Suprapubic skin (tissue), 4 donors: ENCODE measurements at regions not wholly inside any gene's neighbourhood (a gene's known extent, or its start where the extent isn't known, plus 50 kb on each side); places are given as distances from the start of the nearest gene placed in this dataset.

Experiments used
- DNase-seq, 2 donors: peaks; one replicate each; pipeline ENCODE4 v3.0.0-alpha.2; 2019; ENCODE audit warnings: low spot score in 2 of 2
- H3K27ac ChIP-seq: fragments of 200-600 bp; sonication (generic); one replicate; pipeline ENCODE4 v1.5.1; 2019
- H3K27me3 ChIP-seq: fragments of 200-600 bp; sonication (generic); one replicate; pipeline ENCODE4 v1.5.1; 2019
- H3K36me3 ChIP-seq: fragments of 200-600 bp; sonication (generic); one replicate; pipeline ENCODE4 v1.5.1; 2019
- H3K4me1 ChIP-seq: fragments of 200-600 bp; sonication (generic); one replicate; pipeline ENCODE4 v1.5.1; 2019
- H3K4me3 ChIP-seq: fragments of 200-600 bp; sonication (generic); one replicate; pipeline ENCODE4 v1.5.1; 2019; ENCODE audit warnings: mild to moderate bottlenecking
- H3K9me3 ChIP-seq: fragments of 200-600 bp; sonication (generic); one replicate; pipeline ENCODE4 v1.5.1; 2019
- CTCF ChIP-seq, 2 donors: fragments of 200-600 bp in 1 of 2; fragments of 450-650 bp in 1 of 2; sonication (generic) in 1 of 2; IDR thresholded peaks; one replicate each; pipeline ENCODE4 v1.5.1; 2016 to 2019; ENCODE audit warnings: antibody characterized with exemption in 2 of 2, mild to moderate bottlenecking in 1 of 2, moderate library complexity in 1 of 2
- EP300 ChIP-seq: sonication (generic); formaldehyde crosslinking; IDR thresholded peaks from one replicate; pipeline ENCODE4 v1.6.1; 2017; ENCODE audit warnings: antibody characterized with exemption
- POLR2A ChIP-seq, 2 donors: fragments of 450-650 bp; IDR thresholded peaks; one replicate each; pipeline ENCODE4 v1.6.1; 2017; ENCODE audit warnings: antibody characterized with exemption in 2 of 2, mild to moderate bottlenecking in 2 of 2, moderate library complexity in 2 of 2
- POLR2AphosphoS5 ChIP-seq, 3 donors: sonication (generic); formaldehyde crosslinking; IDR thresholded peaks; one replicate each; pipeline ENCODE4 v1.6.1; 2017; ENCODE audit warnings: antibody characterized with exemption in 3 of 3
- WGBS: methylation state at CpG from one replicate; pipeline ENCODE4 v1.1.5; 2018; 5-methylcytosine and 5-hydroxymethylcytosine counted together

DNA sequence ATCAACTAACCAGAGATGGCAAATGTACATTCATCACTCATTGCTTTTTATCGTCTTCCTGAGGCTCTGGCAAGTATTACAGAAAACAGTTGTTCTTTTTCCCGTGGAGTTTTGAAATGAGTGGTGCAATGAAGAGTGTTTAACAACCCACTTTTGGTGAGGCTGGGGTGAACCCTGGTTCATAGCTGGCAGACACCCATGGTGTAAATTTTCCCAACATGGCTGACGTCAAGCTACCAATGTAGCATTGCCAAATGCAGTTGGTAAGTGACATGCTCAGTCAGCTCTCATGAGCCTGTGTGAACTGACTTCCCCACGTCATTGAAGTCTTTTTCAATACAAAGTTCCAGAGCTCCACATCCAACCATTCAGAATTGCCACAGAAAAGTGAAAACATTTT, 386.2 kb downstream of the TMEM114 start:
- TF ChIP-seq CTCF (IDR thresholded peaks at IDR 0.05) (no peak), EP300 (no peak), POLR2A (IDR thresholded peaks at IDR 0.05) (no peak), POLR2AphosphoS5 (IDR thresholded peaks at IDR 0.05) (no peak)
- no peak overlapping the region for H3K4me3 ChIP-seq
- no peaks in the 10 kb centered on the region for H3K9me3 ChIP-seq
- H3K4me1 ChIP-seq: no peaks in the 10 kb centered on the region
- WGBS: 59% methylated on average over 4 of the region's 4 CpGs
- no peak for DNase-seq
- no peaks in the 10 kb centered on the region for H3K36me3 ChIP-seq
- no peaks in the 10 kb centered on the region for H3K27me3 ChIP-seq
- H3K27ac ChIP-seq: no peak overlapping the region

- H3K9me3 ChIP-seq: no peaks in the 10 kb centered on the region
- no peaks in the 10 kb centered on the region for H3K27me3 ChIP-seq
- H3K36me3 ChIP-seq: no peaks in the 10 kb centered on the region
- no peak for DNase-seq
- no peak for TF ChIP-seq POLR2A (IDR thresholded peaks at IDR 0.05)
- TF ChIP-seq CTCF (IDR thresholded peaks at IDR 0.05): no peak
- TF ChIP-seq EP300: no peak
- no peak for TF ChIP-seq POLR2AphosphoS5 (IDR thresholded peaks at IDR 0.05)
- H3K4me1 ChIP-seq: no peaks in the 10 kb centered on the region
- 81% methylated on average over 2 of the region's 2 CpGs for WGBS
- H3K4me3 ChIP-seq: no peak overlapping the region
- H3K27ac ChIP-seq: no peak overlapping the region
Measured at GRCh38 chr16:8203101-8203500, 387.2 kb downstream of the TMEM114 start.

DNA sequence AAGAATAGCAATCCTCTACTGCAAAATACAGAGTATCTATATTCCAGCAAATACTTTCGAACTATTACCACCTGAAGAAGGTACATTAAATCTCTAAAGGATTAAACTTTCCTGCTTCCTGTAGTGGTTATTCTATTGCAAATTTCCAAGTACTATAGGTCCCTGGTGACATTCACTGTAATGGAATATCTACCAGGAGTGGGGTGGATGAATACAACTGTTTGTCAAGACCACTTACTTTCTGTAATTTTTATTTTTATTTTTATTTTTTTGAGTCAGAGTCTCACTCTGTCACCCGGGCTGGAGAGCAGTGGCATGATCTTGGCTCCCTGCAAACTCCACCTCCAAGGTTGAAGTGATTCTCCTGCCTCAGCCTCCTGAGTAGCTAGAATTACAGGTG, 389.5 kb downstream of the TMEM114 start:
- 94% methylated on average over 2 of the region's 2 CpGs for WGBS
- no peaks in the 10 kb centered on the region for H3K9me3 ChIP-seq
- H3K27me3 ChIP-seq: no peaks in the 10 kb centered on the region
- no peak overlapping the region for H3K4me3 ChIP-seq
- no peak for DNase-seq
- TF ChIP-seq CTCF (IDR thresholded peaks at IDR 0.05) (no peak), POLR2A (IDR thresholded peaks at IDR 0.05) (no peak), EP300 (no peak), POLR2AphosphoS5 (IDR thresholded peaks at IDR 0.05) (no peak)
- no peaks in the 10 kb centered on the region for H3K4me1 ChIP-seq
- no peak overlapping the region for H3K27ac ChIP-seq
- H3K36me3 ChIP-seq: no peaks in the 10 kb centered on the region

GRCh38 chr16:8199390-8199789, 390.9 kb downstream of the TMEM114 start:
- no peaks in the 10 kb centered on the region for H3K36me3 ChIP-seq
- H3K4me3 ChIP-seq: no peak overlapping the region
- H3K9me3 ChIP-seq: no peaks in the 10 kb centered on the region
- DNase-seq: no peak
- TF ChIP-seq CTCF (IDR thresholded peaks at IDR 0.05) (no peak), EP300 (no peak), POLR2A (IDR thresholded peaks at IDR 0.05) (no peak), POLR2AphosphoS5 (IDR thresholded peaks at IDR 0.05) (no peak)
- WGBS: 55% methylated on average over 5 of the region's 5 CpGs
- no peak overlapping the region for H3K27ac ChIP-seq
- H3K4me1 ChIP-seq: no peaks in the 10 kb centered on the region
- no peaks in the 10 kb centered on the region for H3K27me3 ChIP-seq

GRCh38 chr16:8194794-8195193, 395.5 kb downstream of the TMEM114 start:
- H3K4me3 ChIP-seq: no peak overlapping the region
- no peaks in the 10 kb centered on the region for H3K9me3 ChIP-seq
- no peaks in the 10 kb centered on the region for H3K27me3 ChIP-seq
- no peaks in the 10 kb centered on the region for H3K4me1 ChIP-seq
- no peak for TF ChIP-seq POLR2A (IDR thresholded peaks at IDR 0.05)
- TF ChIP-seq POLR2AphosphoS5 (IDR thresholded peaks at IDR 0.05): no peak
- no peak for TF ChIP-seq CTCF (IDR thresholded peaks at IDR 0.05)
- TF ChIP-seq EP300: no peak
- no peak for DNase-seq
- WGBS: 51% methylated on average over 2 of the region's 2 CpGs
- no peak overlapping the region for H3K27ac ChIP-seq
- H3K36me3 ChIP-seq: no peaks in the 10 kb centered on the region
